ENCODE measurements at regions not wholly inside any gene's neighbourhood (a gene's known extent, or its start where the extent isn't known, plus 50 kb on each side); places are given as distances from the start of the nearest gene placed in this dataset.

DNA sequence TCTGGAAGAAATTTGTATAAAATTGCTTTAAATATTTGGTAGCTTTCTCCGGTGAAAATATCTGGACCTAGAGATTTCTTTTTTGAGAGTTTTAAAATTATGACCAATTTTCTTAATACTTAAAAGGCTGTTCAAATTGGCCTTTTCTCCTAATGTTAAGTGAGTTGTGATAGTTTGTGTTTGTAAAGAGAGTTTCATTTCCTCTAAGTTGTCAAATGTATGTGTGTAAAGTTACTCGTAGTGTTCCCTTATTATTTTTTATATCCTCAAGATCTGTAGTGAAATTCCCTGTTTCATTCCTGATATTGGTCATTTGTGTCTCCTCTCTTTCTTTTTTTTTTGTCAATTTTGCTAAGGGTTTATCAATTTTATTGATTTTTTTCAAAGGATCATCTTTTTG, 92.6 kb upstream of the CTNNB1 start:
- TF ChIP-seq POLR2A (IDR thresholded peaks at IDR 0.05; ENCODE audit: low read depth) = no peak
- TF ChIP-seq, protein P1, sequence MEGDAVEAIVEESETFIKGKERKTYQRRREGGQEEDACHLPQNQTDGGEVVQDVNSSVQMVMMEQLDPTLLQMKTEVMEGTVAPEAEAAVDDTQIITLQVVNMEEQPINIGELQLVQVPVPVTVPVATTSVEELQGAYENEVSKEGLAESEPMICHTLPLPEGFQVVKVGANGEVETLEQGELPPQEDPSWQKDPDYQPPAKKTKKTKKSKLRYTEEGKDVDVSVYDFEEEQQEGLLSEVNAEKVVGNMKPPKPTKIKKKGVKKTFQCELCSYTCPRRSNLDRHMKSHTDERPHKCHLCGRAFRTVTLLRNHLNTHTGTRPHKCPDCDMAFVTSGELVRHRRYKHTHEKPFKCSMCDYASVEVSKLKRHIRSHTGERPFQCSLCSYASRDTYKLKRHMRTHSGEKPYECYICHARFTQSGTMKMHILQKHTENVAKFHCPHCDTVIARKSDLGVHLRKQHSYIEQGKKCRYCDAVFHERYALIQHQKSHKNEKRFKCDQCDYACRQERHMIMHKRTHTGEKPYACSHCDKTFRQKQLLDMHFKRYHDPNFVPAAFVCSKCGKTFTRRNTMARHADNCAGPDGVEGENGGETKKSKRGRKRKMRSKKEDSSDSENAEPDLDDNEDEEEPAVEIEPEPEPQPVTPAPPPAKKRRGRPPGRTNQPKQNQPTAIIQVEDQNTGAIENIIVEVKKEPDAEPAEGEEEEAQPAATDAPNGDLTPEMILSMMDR (IDR thresholded peaks at IDR 0.05) = no peak
